ENCODE measurements at regions not wholly inside any gene's neighbourhood (a gene's known extent, or its start where the extent isn't known, plus 50 kb on each side); places are given as distances from the start of the nearest gene placed in this dataset.

DNA sequence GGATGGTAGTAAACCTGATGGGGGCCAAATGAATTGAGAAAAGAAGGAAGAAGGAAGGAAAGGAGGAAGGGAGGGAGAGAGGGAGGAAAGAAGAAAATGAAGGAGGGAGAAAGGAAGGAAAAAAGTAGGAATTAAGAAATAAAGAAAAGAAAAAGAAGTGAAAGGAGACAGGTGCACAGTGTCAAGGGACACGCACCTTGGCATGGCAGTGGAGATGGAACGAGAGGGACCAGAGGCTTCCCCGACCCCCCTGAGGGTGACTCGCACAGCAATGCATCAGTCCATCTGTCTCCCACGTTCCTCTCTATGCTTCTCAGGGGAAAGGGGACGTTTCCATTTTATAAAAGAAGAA is 199.6 kb downstream of the CXCL12 start:
- no peak overlapping the region for H3K23ac ChIP-seq (ENCODE audit: insufficient read length)
- no peak overlapping the region for H3K4ac ChIP-seq (replicated peaks; ENCODE audit: insufficient read length, low read depth, low read length)
- no peaks in the 10 kb centered on the region for H3K9me3 ChIP-seq (ENCODE audit: insufficient read depth in 2 of 2, low read depth in 1 of 2, low read length in 1 of 2)
- no peak overlapping the region for H2BK12ac ChIP-seq (ENCODE audit: low read depth, low read length)
- no peaks in the 10 kb centered on the region for H3K79me2 ChIP-seq (ENCODE audit: control insufficient read depth in 1 of 2, insufficient read depth in 2 of 2, low read length in 2 of 2)
- no peaks in the 10 kb centered on the region for H3K23me2 ChIP-seq (ENCODE audit: low read depth, low read length)
- H3K56ac ChIP-seq (replicated peaks; ENCODE audit: insufficient read length, low read depth, low read length): no peak overlapping the region
- 85% methylated on average over 6 of the region's 6 CpGs; no CpG with 5 or more reads in 1 of the 2 experiments for WGBS, 2 experiments (ENCODE audit: extremely low coverage in 1 of 2, insufficient coverage in 1 of 2, insufficient read length in 1 of 2, insufficient replicate concordance in 2 of 2, low coverage in 1 of 2, low lambda C conversion rate in 2 of 2, missing lambda C conversion rate in 1 of 2)
- no peak overlapping the region for H3K9ac ChIP-seq (replicated peaks in 1 of 4; ENCODE audit: extremely low read depth in 1 of 4, low read depth in 3 of 4, low read length in 3 of 4)
- CTCF ChIA-PET (ENCODE audit: partially characterized antibody): interaction anchor here (0.6 to 0.7 kb wide), 2 partner anchors 185 to 643 kb away, joined by 3 to 4 read pairs; no protein-coding TSS in a partner anchor
- H4K20me1 ChIP-seq (replicated peaks in 1 of 2; ENCODE audit: control insufficient read depth in 1 of 2, insufficient read depth in 2 of 2, low read length in 2 of 2): no peaks in the 10 kb centered on the region
- no peak overlapping the region for H2AFZ ChIP-seq (ENCODE audit: low read length)
- H2BK15ac ChIP-seq (ENCODE audit: low read length): no peak overlapping the region
- no peaks in the 10 kb centered on the region for H3K36me3 ChIP-seq (ENCODE audit: control insufficient read depth in 2 of 4, insufficient read depth in 4 of 4, low read length in 3 of 4)
- FAIRE-seq (no peak), DNase-seq (ENCODE audit: low read depth in 1 of 2, low spot score in 2 of 2) (no peak)
- no peak overlapping the region for H3K4me3 ChIP-seq (ENCODE audit: extremely low read depth in 1 of 4, insufficient read depth in 2 of 4, low read depth in 3 of 4, low read length in 4 of 4)
- no peak overlapping the region for H3K27ac ChIP-seq (ENCODE audit: low read depth, low read length)
- no peak overlapping the region for H2AK5ac ChIP-seq (ENCODE audit: low read depth, low read length)
- no peak overlapping the region for H2BK120ac ChIP-seq (replicated peaks; ENCODE audit: low read depth, low read length)
- H4K8ac ChIP-seq (ENCODE audit: extremely low read depth, insufficient read depth, low read length): no peak overlapping the region
- no peak overlapping the region for H3K4me2 ChIP-seq (ENCODE audit: insufficient read depth in 1 of 2, low read depth in 2 of 2, low read length in 2 of 2)
- H3K27me3 ChIP-seq (replicated peaks in 1 of 4; ENCODE audit: control insufficient read depth in 3 of 4, extremely low read depth in 1 of 4, insufficient read depth in 3 of 4, low read length in 3 of 4): no peaks in the 10 kb centered on the region
- no peak overlapping the region for H3K18ac ChIP-seq (ENCODE audit: extremely low read depth, low read length)
- H2BK5ac ChIP-seq (ENCODE audit: low read depth, low read length): no peak overlapping the region
- no peak overlapping the region for H4K5ac ChIP-seq (ENCODE audit: insufficient read length, low read depth, low read length)
- POLR2A ChIA-PET (ENCODE audit: partially characterized antibody): no interaction called here
- no peak for TF ChIP-seq HDAC6 (IDR thresholded peaks at IDR 0.05; ENCODE audit: low read depth, low read length)
- TF ChIP-seq TAF1 (IDR thresholded peaks at IDR 0.05; ENCODE audit: low read depth, low read length): no peak
- TF ChIP-seq, protein P1, sequence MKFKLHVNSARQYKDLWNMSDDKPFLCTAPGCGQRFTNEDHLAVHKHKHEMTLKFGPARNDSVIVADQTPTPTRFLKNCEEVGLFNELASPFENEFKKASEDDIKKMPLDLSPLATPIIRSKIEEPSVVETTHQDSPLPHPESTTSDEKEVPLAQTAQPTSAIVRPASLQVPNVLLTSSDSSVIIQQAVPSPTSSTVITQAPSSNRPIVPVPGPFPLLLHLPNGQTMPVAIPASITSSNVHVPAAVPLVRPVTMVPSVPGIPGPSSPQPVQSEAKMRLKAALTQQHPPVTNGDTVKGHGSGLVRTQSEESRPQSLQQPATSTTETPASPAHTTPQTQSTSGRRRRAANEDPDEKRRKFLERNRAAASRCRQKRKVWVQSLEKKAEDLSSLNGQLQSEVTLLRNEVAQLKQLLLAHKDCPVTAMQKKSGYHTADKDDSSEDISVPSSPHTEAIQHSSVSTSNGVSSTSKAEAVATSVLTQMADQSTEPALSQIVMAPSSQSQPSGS (IDR thresholded peaks at IDR 0.05; ENCODE audit: low read length): no peak
- no peak for TF ChIP-seq CHD2 (IDR thresholded peaks at IDR 0.05; ENCODE audit: low read length)
- no peak for TF ChIP-seq RBBP5 (IDR thresholded peaks at IDR 0.05; ENCODE audit: borderline replicate concordance, low read depth, low read length)
- no peak for TF ChIP-seq BACH1 (IDR thresholded peaks at IDR 0.05; ENCODE audit: low read length)
- TF ChIP-seq GABPA (IDR thresholded peaks at IDR 0.05; ENCODE audit: borderline replicate concordance, insufficient read depth, low read length): no peak
- TF ChIP-seq POLR2AphosphoS5 (IDR thresholded peaks at IDR 0.05; ENCODE audit: low read depth, low read length): no peak
- TF ChIP-seq JUND (IDR thresholded peaks at IDR 0.05; ENCODE audit: low read length): no peak
- no peak for TF ChIP-seq GTF2F1 (IDR thresholded peaks at IDR 0.05; ENCODE audit: borderline replicate concordance, low read depth, low read length)
- TF ChIP-seq SIN3A (conservative IDR thresholded peaks at IDR 0.05 in 1 of 2, IDR thresholded peaks at IDR 0.05 in 1 of 2; ENCODE audit: low read depth in 1 of 2, low read length in 2 of 2): no peak
- H3K14ac ChIP-seq (ENCODE audit: insufficient read length): no peak overlapping the region
- peaks cover 0 to 2% (median 0%) of the 10 kb centered on the region in 4 experiments; a peak in 1 of 7 replicates for H3K4me1 ChIP-seq (replicated peaks in 1 of 4; ENCODE audit: control insufficient read depth in 3 of 4, insufficient read depth in 4 of 4, low read length in 3 of 4)
- H3K79me1 ChIP-seq (ENCODE audit: low read depth, low read length): no peaks in the 10 kb centered on the region
- H2BK20ac ChIP-seq (ENCODE audit: low read length): no peak overlapping the region
- H4K91ac ChIP-seq (replicated peaks; ENCODE audit: insufficient read length, low read length): no peak overlapping the region

All from H1 (cell line).